GM20431 (cell line): ENCODE measurements at regions not wholly inside any gene's neighbourhood (a gene's known extent, or its start where the extent isn't known, plus 50 kb on each side); places are given as distances from the start of the nearest gene placed in this dataset.
"Not testable (repeated sequence)": the region's sequence is repeated elsewhere in the genome, so short reads cannot be mapped to it uniquely, and the experiment has no call there.

Source experiments
- in situ Hi-C: fragments of 300-500 bp; cut with MseI, MboI; formaldehyde crosslinking; loops from one replicate; pipeline ENCODE4 v1.15.0; 2020; ENCODE audit warnings: low sequenced_read_pairs; ENCODE audit not compliant: unreplicated experiment

- in situ Hi-C loops: not testable (repeated sequence)
Measured at GRCh38 chr7:156035387-156035786, 223.1 kb upstream of the SHH start.

DNA sequence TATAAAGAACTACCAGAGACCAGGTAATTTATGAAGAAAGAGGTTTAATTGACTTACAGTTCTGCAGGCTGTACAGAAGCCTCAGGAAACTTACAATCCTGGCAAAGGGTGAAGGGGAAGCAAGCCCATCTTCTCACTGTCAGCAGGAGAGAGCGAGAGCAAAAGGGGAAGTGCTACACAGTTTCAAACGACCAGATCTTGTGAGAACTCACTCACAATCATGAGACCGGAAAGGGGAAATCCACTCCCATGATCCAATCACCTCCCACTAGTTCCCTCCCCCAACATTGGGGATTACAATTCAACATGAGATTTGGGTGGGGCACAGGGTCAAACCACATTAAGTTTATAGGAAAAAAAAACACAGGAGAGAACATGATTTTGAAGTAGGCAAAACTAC, 222.1 kb upstream of the SHH start:
- in situ Hi-C loops: no loop called here

- in situ Hi-C loops: no loop called here
Measured at GRCh38 chr7:156032973-156033372, 220.7 kb upstream of the SHH start.

DNA sequence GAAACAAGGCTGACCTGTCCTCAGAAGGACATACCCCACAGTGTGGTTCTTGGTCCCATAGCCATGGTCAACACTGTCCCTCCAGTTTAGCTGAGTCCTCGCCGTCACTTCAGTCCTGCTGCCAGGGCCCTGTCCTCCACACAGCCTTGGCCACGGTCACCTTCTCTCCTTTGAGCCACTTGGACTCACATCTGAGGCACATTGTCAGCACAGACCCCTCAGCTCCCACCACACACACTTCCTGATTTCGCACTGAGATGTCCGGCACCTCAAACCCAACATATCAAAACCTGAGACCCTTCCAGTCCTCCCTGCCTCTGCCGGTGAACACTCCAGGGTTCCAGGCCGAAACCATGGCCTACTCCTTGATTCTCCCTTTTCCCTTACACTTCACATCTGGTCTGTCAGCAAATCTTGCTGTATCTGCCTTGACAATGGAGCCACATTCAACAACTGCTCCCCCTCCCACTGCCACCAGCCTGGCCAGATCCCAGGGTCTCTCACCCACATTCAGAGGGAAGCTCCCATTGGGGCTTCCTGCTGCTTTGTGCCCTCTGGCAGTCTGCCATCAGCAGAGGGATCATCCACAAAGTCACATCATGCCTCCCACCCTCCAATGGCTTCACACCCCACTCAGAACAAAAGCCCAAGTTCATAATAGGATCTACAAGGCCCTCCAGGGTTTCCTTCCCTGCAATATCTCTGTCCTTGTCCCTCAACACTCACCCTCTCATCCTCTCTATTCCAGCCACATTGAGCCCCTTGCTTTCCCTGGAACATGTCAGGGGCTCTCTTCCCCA, 219.6 kb upstream of the SHH start:
- in situ Hi-C loops: no loop called here

DNA sequence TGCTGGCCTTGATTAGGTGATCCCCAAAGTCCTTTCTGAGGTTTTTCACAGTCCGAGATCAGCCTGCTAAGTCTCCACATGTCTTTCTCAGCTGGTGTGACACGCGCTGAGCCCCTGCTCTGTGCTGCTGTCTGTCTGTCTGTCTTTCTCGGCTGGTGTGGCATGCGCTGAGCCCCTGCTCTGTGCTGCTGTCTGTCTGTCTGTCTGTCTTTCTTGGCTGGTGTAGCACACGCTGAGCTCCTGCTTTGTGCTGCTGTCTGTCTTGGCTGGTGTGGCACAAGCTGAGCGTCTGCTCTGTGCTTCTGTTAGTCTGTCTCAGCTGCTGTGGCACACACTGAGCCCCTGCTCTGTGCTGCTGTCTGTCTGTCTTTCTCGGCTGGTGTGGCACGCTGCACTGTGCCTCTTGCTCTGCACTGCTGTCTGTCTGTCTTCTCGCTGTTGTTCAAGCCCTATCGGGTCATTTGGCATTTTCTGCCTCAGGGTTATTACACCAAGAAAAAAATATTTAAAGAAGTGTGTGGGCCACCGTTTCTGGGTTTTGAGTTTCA, 217.3 kb upstream of the SHH start:
- in situ Hi-C loops: no loop called here

DNA sequence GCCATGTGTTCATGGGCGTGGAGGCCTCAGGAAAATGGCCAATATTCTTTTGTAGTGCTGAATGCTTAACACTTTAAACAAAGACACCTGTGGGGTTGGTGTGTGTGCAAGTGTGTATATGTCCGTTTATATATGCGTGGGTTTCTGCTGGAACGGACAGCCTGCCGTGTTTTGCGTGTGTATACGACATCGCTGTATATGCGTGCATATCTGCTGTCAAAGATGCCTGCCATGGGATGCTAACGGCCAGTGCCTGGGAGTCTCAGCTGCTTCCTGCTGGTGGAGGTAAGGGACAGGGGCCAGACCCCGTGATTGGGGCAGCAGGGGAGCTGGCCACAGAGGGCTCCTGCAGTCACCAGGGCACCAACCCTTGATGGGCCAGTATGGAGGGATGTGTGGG, 216.3 kb upstream of the SHH start:
- in situ Hi-C loops: no loop called here

DNA sequence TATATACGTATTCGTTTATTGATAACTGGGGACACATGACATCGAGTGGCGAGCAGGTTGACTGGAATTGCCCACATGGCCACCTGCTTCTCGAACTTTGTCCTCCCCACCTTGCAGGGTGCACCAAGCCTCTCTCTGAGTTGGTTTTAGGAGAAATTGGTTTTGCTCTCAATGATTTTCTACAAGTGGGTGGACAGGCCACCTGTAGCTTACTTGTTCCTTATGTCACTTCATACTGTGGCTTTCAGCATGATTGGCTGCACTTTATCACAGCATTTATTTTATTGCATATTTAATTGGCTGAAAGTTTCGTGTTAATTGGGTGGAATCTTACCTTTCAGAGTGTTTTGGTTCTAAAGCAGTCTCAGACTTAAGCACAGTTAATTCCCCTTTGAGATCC, 215.6 kb upstream of the SHH start:
- in situ Hi-C loops: no loop called here

GRCh38 chr7:156026603-156027002, 214.3 kb upstream of the SHH start:
- in situ Hi-C loops: no loop called here

- in situ Hi-C loops: no loop called here
Measured at GRCh38 chr7:156026076-156026600, 213.9 kb upstream of the SHH start.

DNA sequence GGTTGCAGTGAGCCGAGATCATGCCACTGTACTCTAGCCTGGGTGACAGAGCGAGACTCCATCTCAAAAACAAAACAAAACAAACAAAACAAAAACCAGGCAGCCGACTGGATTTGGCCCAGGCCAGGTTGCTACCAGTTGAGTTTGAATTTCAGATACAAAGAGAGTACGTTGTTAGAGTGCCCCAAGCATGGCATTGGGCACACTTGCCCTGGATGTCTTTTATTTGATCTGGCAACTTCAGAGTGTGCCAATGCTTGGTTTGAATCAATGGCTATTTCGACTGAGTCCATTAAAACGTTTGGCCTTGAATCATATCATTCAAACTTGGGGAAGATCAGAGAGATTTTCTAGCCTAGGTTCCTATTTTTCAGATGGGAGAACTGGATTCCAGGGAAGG, 213.4 kb upstream of the SHH start:
- in situ Hi-C loops: no loop called here

DNA sequence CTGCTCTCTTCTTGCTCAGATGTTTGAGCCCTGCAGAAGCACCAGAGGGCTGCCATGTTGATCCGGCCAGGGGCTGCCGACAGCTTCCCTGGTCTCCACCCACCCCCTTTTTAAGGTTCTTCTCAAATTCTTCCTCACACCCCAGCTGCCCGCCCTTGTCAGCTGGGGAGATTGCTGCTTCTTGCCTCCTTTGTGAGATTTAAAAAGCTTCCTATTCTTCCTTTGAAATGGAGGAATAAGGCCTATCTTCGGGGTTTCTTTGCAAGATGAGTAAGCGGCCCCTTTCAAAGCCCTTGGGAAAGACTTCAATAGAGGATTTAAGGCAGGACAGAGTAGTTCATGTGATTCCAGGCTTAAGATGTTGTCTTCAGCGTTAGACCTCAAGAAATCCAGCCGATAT, 211.9 kb upstream of the SHH start:
- in situ Hi-C loops: no loop called here

DNA sequence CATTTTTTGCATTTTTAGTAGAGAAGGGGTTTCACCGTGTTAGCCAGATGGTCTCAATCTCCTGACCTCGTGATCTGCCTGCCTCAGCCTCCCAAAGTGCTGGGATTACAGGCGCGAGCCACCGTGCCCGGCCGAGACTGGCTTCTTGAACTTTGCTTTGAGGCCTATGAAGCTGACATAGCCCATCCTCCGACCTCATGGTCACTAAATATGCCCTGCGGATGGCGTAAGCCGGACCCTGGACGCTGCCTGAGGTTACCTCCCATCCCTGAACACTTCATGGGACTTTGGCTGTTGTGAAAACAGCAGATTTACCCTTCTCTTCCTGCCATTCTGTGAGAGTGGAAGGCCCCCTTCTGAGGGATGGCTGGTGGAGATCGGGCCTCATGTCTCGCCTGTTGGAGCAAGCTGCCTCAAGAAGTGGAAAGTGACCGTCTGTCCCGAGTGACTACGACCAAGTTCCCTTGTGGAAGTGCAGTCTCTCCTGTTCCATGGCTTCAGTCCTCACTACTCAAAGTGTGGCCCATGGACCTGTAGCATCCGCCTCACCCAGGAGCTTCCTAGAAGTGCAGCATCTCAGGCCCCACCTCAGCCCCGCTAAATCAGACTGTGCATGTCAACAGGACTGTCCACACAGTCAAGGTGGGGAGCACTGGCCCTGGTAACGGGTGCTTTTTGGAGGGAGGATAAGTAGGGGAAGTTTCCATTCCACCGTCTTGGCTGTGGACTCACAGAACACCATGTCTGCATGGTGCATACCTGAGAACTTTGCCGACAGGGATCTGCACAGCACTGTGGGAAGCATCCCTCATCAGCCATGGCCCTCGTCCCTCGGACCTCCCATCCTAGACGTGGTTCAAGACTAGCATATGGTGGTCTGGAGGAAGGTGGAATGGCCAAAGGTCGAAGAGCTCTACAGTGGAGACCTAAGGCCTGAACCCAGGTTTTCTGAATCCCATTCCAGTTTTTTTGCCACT, 210.5 kb upstream of the SHH start:
- in situ Hi-C loops: no loop called here

GRCh38 chr7:156021471-156021870, 209.2 kb upstream of the SHH start:
- in situ Hi-C loops: no loop called here

DNA sequence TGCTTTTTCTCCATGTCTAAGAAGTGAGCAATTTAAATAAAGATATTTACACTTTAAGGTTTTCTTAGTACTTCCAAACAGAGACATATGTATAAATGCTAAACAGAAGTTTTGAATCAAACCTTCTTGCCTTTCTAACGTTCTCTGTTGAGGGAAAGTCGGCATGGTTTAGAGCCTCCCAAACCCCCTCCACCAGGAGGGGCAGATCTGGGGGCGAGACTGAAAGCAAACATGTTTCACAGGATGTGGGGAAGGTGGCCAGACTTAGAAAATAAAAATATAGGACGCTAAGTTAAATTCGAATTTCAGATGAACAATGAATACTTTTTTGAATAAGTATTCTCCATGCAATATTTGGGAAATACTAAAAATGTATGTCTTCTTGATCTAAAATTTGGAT, 208.3 kb upstream of the SHH start:
- in situ Hi-C loops: no loop called here

DNA sequence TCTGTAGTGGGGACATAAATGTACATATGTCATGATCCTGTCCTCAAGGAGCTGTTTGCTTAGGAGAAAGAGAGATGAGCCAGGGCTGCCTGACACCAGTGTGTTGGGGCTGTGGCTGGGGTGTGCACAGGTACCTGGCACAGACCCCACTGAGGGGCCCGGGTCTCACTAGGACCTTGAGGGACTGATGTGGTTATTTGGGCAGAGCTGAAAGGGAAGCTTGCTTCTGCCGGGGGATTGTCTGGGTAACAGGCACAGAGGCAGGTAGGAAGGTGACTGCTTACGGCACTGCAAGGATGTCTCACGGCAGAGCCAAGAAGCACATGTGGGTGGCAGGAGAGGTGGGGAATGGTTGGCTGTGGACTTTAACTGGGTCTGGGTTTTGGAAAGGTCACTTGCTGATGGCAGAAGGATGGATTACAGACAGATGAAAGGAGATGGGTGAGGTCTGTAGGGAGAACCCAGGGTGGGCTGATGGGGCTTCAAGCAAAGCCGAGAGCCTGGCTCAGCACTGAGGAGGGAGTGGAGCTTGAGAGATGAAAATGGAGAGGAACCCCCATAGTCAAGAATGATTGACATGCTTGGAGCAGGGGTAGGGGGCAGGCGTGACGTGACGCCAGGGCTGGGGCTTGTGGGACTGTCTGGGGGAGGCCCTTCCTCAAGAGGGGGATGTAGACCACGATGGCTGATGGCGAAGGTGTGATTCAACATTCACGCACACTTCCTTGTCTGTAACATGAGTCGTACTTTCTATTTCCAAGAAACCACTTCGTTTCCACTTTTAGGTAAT, 207.7 kb upstream of the SHH start:
- in situ Hi-C loops: no loop called here

DNA sequence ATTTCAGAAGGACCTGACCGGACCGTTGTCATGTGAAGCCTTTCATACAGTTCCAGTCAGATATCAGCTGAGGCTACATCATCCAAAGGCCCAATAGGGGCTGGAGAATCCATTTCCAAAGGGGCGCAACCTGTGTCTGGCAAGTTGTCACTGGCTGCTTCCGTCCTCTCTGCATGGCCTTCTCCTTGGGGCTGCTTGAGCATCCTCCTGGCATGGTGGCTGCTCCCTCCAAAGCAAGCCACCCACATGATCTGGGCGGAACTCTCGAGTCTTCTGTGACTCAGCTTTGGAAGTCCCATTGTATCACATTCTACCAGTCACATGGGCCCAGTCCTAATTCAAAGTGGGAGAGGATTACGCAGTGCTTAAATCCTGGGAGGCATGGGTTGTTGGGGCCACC, 207.0 kb upstream of the SHH start:
- in situ Hi-C loops: no loop called here

- in situ Hi-C loops: no loop called here
Measured at GRCh38 chr7:156017916-156018700, 205.8 kb upstream of the SHH start.

DNA sequence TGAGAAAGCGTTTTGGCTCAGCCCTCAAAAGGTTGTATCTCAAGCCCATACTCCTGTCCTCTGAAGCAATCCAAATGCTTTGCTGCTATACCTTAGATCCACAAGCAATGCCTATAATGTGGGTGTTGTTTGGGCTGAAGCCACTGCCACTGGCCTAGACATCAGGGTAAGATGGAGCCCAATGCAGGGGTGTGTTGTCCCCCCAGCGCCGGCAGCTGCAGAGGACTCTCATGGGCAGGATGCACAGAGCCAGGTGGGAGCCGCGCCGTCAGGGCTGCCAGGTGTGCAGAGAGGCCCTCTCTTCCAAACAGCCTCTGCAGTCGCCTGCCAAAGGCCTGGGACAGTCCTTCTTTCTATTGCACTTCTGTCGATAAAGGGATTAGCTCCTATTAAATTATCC, 205.2 kb upstream of the SHH start:
- in situ Hi-C loops: no loop called here
